GM12872 (cell line): ENCODE measurements at regions not wholly inside any gene's neighbourhood (a gene's known extent, or its start where the extent isn't known, plus 50 kb on each side); places are given as distances from the start of the nearest gene placed in this dataset.

Experiments
- CTCF ChIP-seq: IDR thresholded peaks from 3 replicates; pipeline ENCODE4 v1.5.1; 2011; ENCODE audit warnings: low read depth, mild to moderate bottlenecking, low read length, moderate library complexity; ENCODE audit not compliant: insufficient read depth

GRCh38 chr4:136928957-136929411 lies 603.3 kb downstream of the PCDH18 start:
- no peak for TF ChIP-seq CTCF

- TF ChIP-seq CTCF: no peak
Measured at GRCh38 chr4:136927172-136927571, 605.1 kb downstream of the PCDH18 start.

- TF ChIP-seq CTCF: no peak
Measured at GRCh38 chr4:136925203-136925602, 607.1 kb downstream of the PCDH18 start.

GRCh38 chr4:136922066-136922465 lies 610.2 kb downstream of the PCDH18 start:
- TF ChIP-seq CTCF: no peak

GRCh38 chr4:136920092-136920881 lies 612.0 kb downstream of the PCDH18 start:
- TF ChIP-seq CTCF: no peak

- no peak for TF ChIP-seq CTCF
Measured at GRCh38 chr4:136918772-136919171, 613.5 kb downstream of the PCDH18 start.

GRCh38 chr4:136917312-136918110 lies 614.8 kb downstream of the PCDH18 start:
- TF ChIP-seq CTCF: no peak
